GM12892 (cell line): ENCODE measurements at regions not wholly inside any gene's neighbourhood (a gene's known extent, or its start where the extent isn't known, plus 50 kb on each side); places are given as distances from the start of the nearest gene placed in this dataset.
A peak's percentile ranks its signal among the peaks of the same experiment; 100 is the strongest.

Experiments
- DNase-seq: peaks from one replicate; pipeline ENCODE4 v3.0.0; 2011; ENCODE audit not compliant: insufficient read length
- FAIRE-seq: peaks from 2 replicates; lab custom pipeline; 2011; peaks lifted over from hg19 to GRCh38; lab: Jason Lieb, UNC
- POLR2A ChIP-seq: IDR thresholded peaks from 2 replicates; pipeline ENCODE4 v1.6.1; 2011; ENCODE audit warnings: low read depth, low read length, control low read depth
- POLR2AphosphoS5 ChIP-seq: IDR thresholded peaks from 2 replicates; pipeline ENCODE4 v1.6.1; 2011; ENCODE audit warnings: low read depth, low read length, control low read depth
- TAF1 ChIP-seq: IDR thresholded peaks from 2 replicates; pipeline ENCODE4 v1.6.1; 2011; ENCODE audit warnings: low read depth, mild to moderate bottlenecking, control low read depth, low read length, borderline replicate concordance

- TF ChIP-seq TAF1, result no peak
- TF ChIP-seq POLR2A, result no peak
- no peak for TF ChIP-seq POLR2AphosphoS5
- FAIRE-seq (no peak), DNase-seq (no peak)
These were observed 517.5 kb downstream of the EFNA5 start for GRCh38 chr5:107153283-107153682.

- DNase-seq (no peak), FAIRE-seq (no peak)
- TF ChIP-seq POLR2AphosphoS5 (no peak), TAF1 (no peak), POLR2A (no peak)
These were observed 521.3 kb downstream of the EFNA5 start for GRCh38 chr5:107149243-107150005.

DNA sequence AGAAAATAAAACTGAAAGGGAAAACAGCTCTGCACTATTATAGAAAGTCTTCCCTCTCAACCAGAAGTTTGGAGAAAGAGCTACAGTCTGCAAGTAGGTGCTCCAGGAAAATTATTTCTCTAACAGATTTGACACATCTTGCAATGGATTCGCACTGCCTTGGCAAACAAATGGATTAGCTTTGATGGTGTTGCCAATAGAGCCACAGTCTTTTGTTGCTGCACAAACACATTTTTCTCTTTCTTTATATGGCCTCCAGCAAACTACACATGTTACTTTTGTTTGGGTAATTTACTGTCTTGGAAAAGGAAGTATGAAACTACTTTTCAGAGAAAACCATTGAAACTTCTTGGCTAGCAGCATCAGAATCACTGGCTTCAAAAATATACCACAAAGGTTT, 523.1 kb downstream of the EFNA5 start:
- FAIRE-seq (peak; percentile 27), DNase-seq (no peak)
- TF ChIP-seq POLR2AphosphoS5 (no peak), POLR2A (no peak), TAF1 (no peak)

DNA sequence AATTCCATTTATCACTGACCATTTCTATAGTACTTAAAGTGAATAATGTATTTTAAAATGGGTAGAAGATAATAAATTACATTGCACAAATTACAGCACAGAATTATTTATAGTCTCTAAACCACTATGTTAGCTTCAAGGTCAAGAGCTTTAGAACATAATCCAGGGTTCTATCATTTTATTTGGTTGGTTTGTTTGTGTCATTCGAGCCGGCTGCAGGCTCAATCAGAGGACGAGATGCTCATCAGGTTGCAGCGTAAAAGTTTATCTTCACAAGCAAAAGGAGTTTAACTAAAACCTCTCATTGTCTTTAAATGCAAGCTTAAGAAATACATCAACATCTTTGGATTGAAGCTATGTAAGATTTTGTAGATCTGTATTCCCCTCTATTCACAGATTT, 523.8 kb downstream of the EFNA5 start:
- DNase-seq, result no peak
- no peak for FAIRE-seq
- TF ChIP-seq POLR2A (no peak), TAF1 (no peak), POLR2AphosphoS5 (no peak)

GRCh38 chr5:107135391-107135790, 535.3 kb downstream of the EFNA5 start:
- no peak for TF ChIP-seq POLR2A
- DNase-seq (no peak), FAIRE-seq (no peak)

- FAIRE-seq (no peak), DNase-seq (no peak)
These were observed 535.8 kb downstream of the EFNA5 start for GRCh38 chr5:107134931-107135330.

GRCh38 chr5:107129051-107129450, 541.7 kb downstream of the EFNA5 start:
- TF ChIP-seq POLR2A, result no peak
- no peak for TF ChIP-seq TAF1
- no peak for TF ChIP-seq POLR2AphosphoS5
- FAIRE-seq, result no peak
- DNase-seq, result no peak

More at GRCh38 chr5:107134931-107135330, 535.8 kb downstream of the EFNA5 start:
- TF ChIP-seq TAF1 (no peak), POLR2A (no peak), POLR2AphosphoS5 (no peak)

DNA sequence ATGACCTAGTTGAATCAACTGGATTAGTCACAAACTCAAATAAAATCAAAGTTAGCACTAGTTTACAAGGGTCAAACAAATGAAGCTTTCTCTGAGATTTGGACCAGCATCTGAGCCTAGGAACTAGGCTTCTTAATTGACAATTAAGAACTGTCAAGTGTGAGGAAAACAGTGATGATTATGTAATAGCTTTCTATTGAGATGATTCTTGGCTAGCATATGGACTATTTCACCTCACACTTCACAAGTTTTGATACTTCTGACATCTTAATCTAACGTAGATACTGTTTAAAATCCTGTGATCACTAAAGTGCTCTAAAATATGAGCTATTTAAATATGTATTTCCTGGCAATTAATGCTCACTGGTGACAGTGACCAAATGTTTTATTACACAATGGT, 542.9 kb downstream of the EFNA5 start:
- TF ChIP-seq POLR2A (no peak), POLR2AphosphoS5 (no peak), TAF1 (no peak)
- FAIRE-seq (peak; percentile 36), DNase-seq (no peak)

GRCh38 chr5:107126341-107126740, 544.4 kb downstream of the EFNA5 start:
- DNase-seq (no peak), FAIRE-seq (no peak)
- no peak for TF ChIP-seq POLR2AphosphoS5
- no peak for TF ChIP-seq POLR2A
- TF ChIP-seq TAF1, result no peak

- DNase-seq, result no peak
- FAIRE-seq, result no peak
- no peak for TF ChIP-seq TAF1
These were observed 546.4 kb downstream of the EFNA5 start for GRCh38 chr5:107124376-107124775.

DNA sequence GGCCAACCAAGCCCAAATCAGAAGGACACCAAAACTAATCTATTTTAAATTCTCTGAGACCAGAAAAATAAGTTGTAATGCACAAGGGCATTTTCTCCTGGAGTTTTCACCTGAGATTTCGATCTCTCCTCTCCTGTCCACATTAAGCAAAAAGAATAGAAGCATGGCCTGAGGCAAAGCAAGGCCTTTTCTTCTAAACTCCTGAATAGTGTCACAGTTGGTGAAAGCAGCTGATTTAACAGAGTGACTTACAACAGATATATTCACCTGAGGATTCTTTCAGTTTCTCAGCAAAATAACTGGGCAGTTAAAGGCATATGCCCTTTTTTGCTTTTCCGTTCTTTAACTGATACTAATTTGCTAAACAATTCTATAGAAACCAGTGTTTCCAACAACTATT, 547.7 kb downstream of the EFNA5 start:
- TF ChIP-seq POLR2A, result no peak
- TF ChIP-seq POLR2AphosphoS5, result no peak
- no peak for TF ChIP-seq TAF1
- DNase-seq (no peak), FAIRE-seq (no peak)

GRCh38 chr5:107121793-107122519, 548.8 kb downstream of the EFNA5 start:
- TF ChIP-seq POLR2AphosphoS5 (no peak), TAF1 (no peak), POLR2A (no peak)
- FAIRE-seq, result no peak
- no peak for DNase-seq
